ENCODE measurements at regions not wholly inside any gene's neighbourhood (a gene's known extent, or its start where the extent isn't known, plus 50 kb on each side); places are given as distances from the start of the nearest gene placed in this dataset.
"Not testable (repeated sequence)": the region's sequence is repeated elsewhere in the genome, so short reads cannot be mapped to it uniquely, and the experiment has no call there.

DNA sequence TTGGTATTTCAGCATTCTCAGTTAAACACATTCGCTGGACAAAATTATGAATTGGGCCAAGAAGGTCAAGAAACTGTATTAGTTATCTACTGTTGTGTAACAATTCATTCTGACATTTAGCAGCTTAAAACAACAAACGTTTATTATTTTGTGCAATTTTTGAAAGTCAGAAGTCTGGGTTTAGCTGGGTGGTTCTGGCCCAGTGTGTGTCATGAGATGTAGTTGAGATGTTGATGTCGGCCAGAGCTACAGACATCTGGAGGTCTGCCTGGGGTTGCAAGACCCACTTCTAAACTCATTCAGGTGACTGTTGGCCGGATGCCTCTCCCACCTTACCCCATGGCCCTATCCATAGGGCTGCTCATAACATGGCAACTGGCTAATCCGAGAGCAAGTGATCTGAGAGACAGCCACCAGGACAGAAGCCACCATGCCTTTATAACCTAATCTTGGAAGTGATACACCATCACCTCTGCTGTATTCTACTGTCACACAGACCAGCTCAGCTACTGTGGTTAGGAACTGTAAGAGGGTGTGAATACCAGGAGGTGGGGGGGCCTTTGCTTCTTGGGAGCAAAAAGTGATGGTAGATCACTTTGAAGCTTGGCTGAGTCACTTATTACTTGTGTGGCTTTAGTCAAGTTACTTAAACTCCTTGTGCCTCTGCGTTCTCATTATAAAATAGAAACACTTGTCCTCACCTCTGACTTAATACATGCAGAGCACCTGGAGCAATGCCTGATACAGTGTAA, 217.0 kb upstream of the MYLIP start:
- H3K4me3 ChIP-seq (ENCODE audit: low read length): no peak overlapping the region
- DNase-seq (ENCODE audit: low read depth, low spot score): no peak

DNA sequence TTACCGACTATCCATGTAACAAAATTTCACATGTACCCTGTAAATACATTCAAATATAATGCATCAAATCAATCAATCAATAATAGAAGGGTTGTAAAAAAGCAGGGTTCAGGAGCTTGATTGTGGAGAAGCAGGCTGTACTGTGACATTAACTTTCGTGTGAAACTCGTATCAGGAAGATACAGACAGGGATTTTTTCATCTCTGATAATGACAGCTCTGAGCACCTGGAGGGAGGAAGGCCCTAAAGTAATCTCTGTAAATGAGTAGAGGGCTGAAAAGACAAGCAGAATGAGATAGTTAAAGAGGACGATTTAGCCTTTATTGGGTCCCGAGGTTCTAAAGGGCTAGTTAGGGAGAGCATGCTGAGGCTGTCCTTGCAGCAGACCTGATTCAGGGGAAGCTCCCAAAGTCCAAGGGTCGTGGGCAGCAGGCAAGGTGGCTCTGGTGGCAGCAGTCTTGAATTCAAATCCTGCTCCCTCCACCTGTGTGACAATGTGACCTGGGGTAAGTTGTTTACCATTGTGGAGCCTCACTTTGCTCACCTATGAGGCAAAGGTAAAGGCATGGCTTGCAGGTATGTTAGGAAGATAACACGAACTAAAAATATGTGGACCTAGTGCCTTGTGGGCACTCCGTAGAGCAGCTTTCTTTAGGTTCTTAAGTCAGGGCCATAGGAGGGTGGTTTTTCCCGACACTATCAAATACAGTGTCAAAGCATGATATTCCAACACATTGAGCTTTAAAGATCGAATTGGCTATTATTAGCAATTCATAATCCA, 219.4 kb upstream of the MYLIP start:
- no peak for DNase-seq (ENCODE audit: low read depth, low spot score)
- no peak overlapping the region for H3K4me3 ChIP-seq (ENCODE audit: low read length)

DNA sequence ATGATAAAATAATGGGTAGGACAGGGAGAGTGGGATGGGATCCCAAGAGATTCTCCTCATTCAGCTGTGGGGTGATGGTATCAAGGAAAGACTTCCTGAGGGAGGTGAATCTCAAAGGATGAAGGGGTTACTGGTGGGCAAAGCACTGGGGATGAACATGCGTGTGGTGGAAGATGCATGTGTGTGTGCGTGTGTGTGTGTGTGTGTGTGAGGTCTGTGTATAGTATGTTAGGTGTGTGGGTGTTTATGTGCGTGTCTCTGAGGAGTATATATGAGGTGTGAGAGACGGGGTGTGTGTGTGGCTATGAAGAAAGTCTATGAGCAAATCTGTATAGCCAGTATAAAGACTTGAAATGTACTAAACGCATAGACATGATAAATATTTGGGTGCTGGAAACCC, 220.0 kb upstream of the MYLIP start:
- H3K4me3 ChIP-seq (ENCODE audit: low read length): no peak overlapping the region
- DNase-seq (ENCODE audit: low read depth, low spot score): no peak

DNA sequence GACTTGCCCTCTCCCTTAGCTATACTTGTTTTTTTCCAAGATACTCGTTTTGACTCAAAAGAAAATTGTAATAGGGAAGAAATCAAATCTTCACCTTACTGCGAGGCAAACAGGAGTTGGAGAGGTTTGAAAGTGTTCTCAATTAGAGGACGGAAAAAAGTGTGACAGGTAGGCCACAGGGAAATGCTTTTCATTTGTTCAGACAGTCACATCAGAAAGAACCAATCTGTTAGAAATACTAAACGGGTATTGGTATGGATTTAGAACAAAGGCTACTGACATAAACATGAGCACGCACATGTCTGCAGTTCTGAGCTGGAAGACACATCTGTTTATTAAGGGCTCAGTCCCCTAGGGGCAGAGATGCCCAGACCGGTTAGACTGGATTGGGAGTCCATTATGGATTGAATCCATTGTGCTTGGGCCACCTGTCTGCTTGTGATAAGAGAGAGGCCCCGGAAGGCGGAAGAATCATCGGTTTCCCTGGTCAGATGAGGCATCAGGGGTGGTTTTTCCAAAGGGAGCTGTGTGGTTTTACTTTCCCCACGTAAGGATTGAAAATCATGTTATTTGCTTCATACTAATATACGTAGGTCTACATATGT, 220.9 kb upstream of the MYLIP start:
- no peak overlapping the region for H3K4me3 ChIP-seq (ENCODE audit: low read length)
- DNase-seq (ENCODE audit: low read depth, low spot score): no peak

DNA sequence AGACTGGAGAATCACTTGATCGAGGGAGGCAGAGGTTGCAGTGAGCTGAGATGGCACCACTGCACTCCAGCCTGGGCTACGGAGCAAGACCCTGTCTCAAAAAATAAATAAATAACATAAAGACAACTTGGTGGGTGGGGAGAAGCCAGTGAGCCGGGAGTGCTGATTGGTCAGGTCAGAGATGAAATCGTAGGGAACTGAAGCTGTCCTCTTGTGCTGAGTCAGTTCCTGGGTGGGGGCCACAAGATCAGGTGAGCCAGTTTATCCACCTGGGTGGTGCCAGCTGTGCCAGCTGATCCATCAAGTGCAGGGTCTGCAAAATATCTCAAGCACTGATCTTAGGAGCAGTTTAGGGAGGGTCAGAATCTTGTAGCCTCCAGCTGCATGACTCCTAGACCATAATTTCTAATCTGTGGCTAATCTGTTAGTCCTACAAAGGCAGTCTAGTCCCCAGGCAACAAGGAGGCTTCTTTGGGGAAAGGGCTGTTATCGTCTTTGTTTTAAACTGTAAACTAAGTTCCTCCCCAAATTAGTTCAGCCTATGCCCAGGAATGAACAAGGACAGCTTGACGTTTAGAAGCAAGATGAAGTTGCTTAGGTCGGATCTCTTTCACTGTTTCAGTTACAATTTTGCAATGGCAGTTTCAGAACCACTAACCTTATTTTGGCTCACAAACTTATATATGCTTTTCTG, 221.5 kb upstream of the MYLIP start:
- DNase-seq (ENCODE audit: low read depth, low spot score); H3K4me3 ChIP-seq (ENCODE audit: low read length): not testable (repeated sequence)

DNA sequence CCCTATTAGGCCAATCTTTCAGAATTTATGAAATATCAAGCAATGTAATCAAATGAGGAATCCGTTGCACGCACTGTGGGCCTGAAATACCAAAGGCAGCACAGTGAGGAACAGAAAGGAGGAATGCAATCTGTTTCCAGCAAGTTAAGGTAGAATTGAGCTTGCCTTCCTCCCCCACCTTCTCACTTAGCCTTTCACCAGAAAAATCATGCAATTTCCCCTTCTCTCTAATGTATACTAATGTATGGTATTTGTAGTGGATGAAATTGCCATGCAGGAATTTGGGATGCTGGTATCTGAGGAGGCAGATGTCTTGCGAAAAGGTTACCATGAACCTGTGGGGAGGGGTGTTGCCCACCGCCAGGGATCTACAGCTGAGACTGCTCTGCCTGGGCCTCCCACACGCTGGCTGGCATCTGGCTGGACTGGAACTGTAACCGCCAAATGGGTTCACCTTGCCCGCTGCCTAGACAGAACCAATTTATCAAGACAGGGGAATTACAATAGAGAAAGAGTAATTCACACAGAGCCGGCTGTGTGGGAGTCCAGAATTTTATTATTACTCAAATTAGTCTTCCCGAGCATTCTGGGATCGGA, 222.4 kb upstream of the MYLIP start:
- no peak for DNase-seq (ENCODE audit: low read depth, low spot score)
- no peak overlapping the region for H3K4me3 ChIP-seq (ENCODE audit: low read length)

DNA sequence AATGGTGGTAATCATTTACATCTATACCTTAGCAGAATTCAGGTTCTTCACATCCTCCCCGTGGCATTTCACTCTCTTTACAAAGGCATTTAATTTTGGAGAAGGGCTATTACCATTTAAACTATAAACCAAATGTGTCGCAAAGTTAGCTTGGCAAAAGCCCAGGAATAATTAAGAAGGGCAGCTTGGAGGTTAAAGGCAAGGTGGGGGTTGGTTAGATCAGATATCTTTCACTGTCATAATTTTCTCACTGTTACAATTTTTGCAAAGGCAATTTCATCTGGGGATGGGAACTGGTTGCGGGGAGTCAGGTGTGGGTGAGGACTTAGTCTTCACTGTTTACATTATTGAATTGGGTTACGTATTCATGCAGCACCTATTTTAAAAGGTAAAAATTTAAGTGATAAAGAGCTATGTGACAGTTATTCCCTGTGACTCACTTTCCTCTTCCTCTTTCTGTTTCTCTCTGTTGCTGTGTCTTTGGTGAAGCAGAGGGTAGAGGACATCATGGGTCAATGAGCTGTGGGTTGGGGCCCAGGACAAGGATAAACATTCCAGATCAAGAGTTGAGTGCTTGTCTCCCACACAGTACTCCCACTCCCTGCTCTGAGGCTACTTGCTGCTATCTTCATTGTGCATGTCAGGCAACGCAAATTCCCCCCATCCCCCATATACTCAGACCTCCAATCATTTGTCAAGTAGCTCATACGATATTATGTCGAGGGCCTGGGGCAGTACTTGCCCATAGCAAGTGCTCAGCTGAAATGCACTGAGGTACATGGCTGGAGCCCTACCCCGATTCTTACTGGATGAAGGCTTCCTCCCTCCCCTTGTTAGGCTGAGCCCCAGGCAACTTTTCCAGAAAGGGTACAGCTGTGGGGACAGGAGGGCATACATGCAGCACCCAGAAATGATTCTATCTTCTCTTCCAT, 223.1 kb upstream of the MYLIP start:
- DNase-seq (ENCODE audit: low read depth, low spot score): no peak
- H3K4me3 ChIP-seq (ENCODE audit: low read length): no peak overlapping the region

DNA sequence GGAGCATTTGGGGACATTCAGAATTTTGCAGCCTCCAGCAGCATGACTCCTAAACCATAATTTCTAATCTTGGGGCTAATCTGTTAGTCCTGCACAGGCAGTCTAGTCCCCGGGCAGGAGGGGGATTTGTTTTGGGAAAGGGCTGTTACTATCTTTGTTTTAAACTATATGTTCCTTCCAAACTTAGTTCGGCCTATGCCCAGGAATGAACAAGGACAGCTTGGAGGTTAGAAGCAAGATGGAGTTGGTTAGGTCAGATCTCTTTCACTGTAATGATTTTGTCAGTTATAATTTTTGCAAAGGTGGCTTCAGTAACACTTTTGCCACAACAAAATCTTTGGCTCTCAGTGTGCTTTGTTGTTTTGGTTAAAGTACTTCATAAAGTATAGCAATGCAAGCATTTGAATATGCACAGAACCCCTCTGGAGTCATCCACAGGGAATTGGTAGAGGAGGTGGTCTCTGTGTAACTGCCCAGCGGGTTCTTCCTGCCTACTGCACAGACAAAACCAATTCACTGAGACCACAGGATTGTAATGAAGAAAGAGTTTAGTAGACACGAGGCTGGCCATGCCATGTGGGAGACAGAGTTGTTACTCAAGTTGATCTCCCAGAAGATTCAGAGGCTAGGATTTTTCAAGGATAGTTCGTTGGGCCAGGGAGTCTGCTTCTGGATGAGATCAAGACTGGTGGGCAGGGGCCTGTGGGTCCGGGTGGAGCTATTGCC, 224.1 kb upstream of the MYLIP start:
- H3K4me3 ChIP-seq (ENCODE audit: low read length): no peak overlapping the region
- no peak for DNase-seq (ENCODE audit: low read depth, low spot score)

DNA sequence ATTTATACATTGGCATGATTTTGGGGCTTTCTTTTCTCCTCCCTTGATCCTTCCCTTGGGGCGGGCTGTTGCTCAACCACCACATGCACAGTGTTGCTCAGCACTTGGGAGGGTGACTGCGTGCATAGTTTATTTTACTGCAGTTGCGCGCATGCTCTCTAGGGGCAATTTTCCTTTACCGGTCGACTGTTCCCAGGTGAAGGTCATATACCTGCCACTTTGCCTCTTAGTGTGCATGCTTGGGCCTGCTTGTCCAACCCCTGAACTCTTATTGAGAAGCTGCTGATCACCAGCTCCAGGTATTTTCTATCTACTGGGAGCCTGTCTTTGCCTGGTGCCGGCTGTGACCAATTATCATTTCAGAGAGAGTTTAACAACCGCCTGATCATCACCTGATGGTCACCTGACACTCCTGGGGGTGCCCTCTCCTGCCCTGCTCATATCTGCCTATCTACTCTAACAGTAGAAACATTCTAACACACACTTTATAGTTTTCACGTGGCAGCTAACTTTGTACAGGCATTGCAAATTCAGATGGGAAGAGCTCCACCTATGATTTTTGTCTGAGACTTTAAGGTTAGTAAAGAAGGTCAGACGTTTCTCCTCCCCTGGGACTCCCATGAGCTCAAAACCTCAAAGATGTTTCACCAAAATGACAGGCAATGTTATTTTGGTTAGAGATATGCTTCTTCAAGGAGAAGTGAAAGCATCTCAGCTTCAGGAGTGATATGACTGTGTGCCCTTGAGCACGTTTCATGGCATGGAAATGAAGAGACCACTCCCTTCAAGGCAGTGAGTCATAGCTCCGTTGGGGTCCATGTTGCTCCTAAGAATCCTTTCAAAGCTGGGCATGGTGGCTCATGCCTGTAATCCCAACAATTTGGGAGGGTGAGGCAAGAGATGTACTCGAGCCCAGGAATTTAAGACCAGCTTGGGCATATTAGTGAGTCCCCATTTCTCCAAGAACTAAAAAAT, 227.5 kb upstream of the MYLIP start:
- no peak for DNase-seq (ENCODE audit: low read depth, low spot score)
- H3K4me3 ChIP-seq (ENCODE audit: low read length): no peak overlapping the region

DNA sequence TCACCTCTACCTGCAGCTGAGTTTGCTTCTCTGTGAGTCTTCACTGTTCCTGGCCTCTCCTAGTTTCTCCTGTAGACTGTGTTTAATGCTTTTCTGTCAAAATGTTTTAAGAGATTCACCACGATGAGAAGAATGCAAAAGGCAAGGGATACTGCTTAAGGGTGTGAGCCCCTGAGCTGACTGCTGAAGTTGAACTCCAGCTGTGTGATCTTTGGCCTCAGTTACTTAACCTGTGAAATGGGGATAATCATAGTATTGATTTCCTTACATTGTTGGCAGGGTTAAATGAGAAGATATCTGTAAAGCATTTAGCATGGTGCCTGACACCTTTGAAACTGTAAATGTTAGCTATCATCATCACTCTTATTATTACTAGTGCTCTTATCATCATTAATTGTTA, 230.2 kb upstream of the MYLIP start:
- no peak for DNase-seq (ENCODE audit: low read depth, low spot score)
- H3K4me3 ChIP-seq (ENCODE audit: low read length): no peak overlapping the region

DNA sequence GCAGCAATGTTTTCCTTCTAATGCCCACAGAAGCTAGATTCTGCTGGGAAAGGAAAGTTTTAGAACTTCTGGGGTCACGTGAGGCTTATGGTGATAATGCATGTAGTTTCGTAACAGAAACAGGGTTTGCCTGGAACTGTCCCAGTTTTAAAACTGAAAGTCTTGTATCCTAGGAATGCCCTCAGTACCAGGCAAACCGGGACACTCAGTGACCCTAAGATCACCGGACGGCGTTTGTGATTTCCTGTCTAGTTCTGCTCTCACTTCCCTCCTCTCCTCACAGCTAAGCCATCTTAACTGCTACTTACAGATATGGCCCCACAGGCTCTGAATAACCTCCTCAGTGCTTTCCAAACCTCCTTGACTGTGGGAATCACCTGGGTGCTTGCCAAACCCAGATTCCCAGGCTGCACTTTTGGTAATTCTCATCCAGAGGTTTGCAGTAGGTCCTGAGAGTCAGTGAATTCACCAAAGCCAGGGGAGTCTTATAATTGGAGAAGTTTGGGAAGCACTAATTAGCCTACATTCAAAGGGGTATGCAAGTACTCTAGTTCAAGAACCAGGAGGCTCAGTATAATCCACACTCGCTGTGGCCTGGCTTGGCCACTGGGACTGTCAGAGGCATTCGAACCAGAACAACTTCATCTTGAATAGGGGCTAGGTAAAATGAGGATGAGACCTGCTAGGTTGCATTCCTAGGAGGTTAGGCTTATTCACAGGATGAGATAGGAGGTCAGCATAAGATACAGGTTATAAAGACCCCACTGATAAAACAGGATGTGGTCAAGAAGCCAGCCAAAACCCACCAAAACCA, 231.6 kb upstream of the MYLIP start:
- no peak overlapping the region for H3K4me3 ChIP-seq (ENCODE audit: low read length)
- no peak for DNase-seq (ENCODE audit: low read depth, low spot score)

DNA sequence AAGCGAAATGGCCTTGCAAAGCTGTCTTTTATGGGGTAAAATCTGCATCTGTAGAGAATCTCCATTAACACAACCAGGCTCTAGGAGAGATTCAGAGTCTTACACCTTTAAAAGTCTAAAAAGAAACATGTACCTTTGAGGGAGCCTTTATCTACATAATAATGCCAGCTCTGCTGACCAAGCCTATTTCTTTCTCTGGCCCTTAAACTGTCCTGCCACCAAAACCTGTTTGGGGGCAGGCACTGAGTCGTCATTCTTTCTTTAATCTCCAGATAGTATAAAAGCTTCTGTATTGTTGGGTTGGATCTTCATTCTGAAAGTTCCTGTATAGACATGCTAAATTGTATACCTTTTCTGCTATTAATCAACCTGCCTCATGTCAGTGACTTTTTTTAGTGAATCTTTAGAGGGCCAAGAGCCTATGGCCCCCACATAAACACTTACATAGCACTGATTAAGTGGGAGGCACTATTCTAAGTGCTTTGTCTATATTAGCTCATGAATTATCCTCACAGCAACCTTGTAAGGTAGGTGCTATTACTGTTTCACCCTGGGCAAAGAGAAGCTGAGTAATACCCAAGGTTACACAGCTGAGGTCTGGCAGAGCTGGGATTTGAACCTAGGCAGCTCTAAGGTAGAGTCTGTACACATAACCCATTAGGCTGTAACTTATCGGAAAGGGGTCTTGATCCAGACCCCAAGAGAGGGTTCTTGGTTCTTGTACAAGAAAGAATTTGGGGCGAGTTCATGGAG, 232.3 kb upstream of the DTNBP1 start:
- H3K4me3 ChIP-seq (ENCODE audit: low read length): no peak overlapping the region

DNA sequence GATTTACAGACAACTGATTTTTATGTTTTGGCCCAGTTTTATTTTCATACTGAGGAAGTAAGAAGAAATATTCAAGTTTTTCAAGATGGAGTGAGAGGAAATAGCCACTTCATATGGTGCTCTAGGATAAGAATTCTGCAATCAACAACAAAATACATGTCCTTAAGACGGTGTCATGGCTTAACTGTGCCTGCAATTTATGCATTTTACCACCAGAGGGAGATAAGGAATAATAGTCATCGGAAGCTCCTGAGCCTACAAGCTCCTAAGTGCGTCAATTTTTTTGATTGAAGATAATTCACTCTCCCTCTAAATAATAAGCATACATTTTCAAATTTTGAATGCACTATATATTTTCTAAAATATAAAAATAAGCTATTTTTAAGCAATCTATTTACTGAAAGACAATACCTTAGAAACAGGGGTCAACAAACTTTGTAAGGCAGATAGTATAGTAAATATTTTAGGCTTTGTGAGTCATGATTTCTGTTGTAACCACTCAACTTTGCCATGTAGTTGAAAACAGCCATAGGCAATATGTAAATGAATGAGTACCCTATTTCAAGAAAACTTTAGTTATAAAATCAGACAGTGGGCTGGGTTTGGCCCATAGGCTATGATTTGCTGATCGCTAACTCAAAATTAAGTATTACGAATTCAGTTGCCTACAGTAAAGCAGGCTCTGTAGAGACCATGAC, 230.9 kb upstream of the DTNBP1 start:
- no peak for DNase-seq (ENCODE audit: low read depth, low spot score)
- no peak overlapping the region for H3K4me3 ChIP-seq (ENCODE audit: low read length)

More for the DNA sequence above, 232.3 kb upstream of the DTNBP1 start:
- no peak for DNase-seq (ENCODE audit: low read depth, low spot score)

DNA sequence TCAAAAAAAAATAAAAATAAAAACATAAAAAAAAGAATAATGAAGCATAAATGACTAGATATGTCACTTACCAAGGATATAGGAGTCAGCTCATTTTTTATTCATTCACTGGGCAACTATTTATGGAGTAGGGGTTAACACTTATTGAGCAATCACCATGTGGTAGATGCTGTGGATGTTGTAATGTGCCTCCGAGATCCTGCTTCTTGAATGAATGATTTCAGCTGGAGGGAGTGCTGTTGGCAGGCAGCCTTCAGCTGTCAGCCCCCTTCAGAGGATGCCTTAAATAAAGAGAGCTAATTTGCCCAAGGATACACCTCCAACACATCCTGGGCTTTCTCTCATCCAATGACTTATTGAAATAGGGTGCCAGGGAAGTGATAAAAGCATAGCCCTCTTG, 229.5 kb upstream of the DTNBP1 start:
- no peak overlapping the region for H3K4me3 ChIP-seq (ENCODE audit: low read length)
- no peak for DNase-seq (ENCODE audit: low read depth, low spot score)

All from Jurkat, Clone E6-1 (cell line).